GM19395 (cell line): ENCODE measurements at regions not wholly inside any gene's neighbourhood (a gene's known extent, or its start where the extent isn't known, plus 50 kb on each side); places are given as distances from the start of the nearest gene placed in this dataset.
A peak's percentile ranks its signal among the peaks of the same experiment; 100 is the strongest.
"Not testable (repeated sequence)": the region's sequence is repeated elsewhere in the genome, so short reads cannot be mapped to it uniquely, and the experiment has no call there.

ENCODE experiments used
- ATAC-seq: cut with Tn5 transposase; IDR thresholded peaks from one replicate; pipeline ENCODE4 v1.9.1; 2021; ENCODE audit warnings: mild to moderate bottlenecking, moderate library complexity; ENCODE audit not compliant: unreplicated experiment

GRCh38 chr2:163132207-163132606 lies 293.6 kb upstream of the KCNH7 start:
- ATAC-seq, result not testable (repeated sequence)

GRCh38 chr2:163123526-163123925 lies 285.0 kb upstream of the KCNH7 start:
- ATAC-seq, result peak; percentile 65

GRCh38 chr2:163122257-163122656 lies 283.7 kb upstream of the KCNH7 start:
- ATAC-seq, result no peak

GRCh38 chr2:163121483-163121882 lies 282.9 kb upstream of the KCNH7 start:
- ATAC-seq, result no peak

GRCh38 chr2:163119966-163120365 lies 281.4 kb upstream of the KCNH7 start:
- ATAC-seq, result no peak

- no peak for ATAC-seq
These were observed 248.4 kb upstream of the KCNH7 start for GRCh38 chr2:163086940-163087339.

GRCh38 chr2:163085366-163086024 lies 246.9 kb upstream of the KCNH7 start:
- ATAC-seq, result not testable (repeated sequence)

GRCh38 chr2:163081754-163082153 lies 243.2 kb upstream of the KCNH7 start:
- ATAC-seq, result no peak

GRCh38 chr2:163077241-163077640 lies 238.7 kb upstream of the KCNH7 start:
- ATAC-seq, result no peak

- ATAC-seq, result no peak
These were observed 227.5 kb upstream of the KCNH7 start for GRCh38 chr2:163066085-163066484.

GRCh38 chr2:163062524-163062923 lies 224.0 kb upstream of the KCNH7 start:
- no peak for ATAC-seq

GRCh38 chr2:163046615-163047014 lies 208.0 kb upstream of the KCNH7 start:
- ATAC-seq, result no peak

- no peak for ATAC-seq
These were observed 207.3 kb upstream of the KCNH7 start for GRCh38 chr2:163045830-163046229.

GRCh38 chr2:163044114-163044513 lies 205.5 kb upstream of the KCNH7 start:
- ATAC-seq, result no peak

- ATAC-seq, result no peak
These were observed 204.6 kb upstream of the KCNH7 start for GRCh38 chr2:163043201-163043600.

- ATAC-seq, result no peak
These were observed 200.7 kb upstream of the KCNH7 start for GRCh38 chr2:163039266-163039665.

GRCh38 chr2:163028807-163029206 lies 190.2 kb upstream of the KCNH7 start:
- ATAC-seq, result no peak

- ATAC-seq, result not testable (repeated sequence)
These were observed 187.7 kb upstream of the KCNH7 start for GRCh38 chr2:163026136-163026775.

- ATAC-seq, result not testable (repeated sequence)
These were observed 178.3 kb upstream of the KCNH7 start for GRCh38 chr2:163016882-163017281.

- no peak for ATAC-seq
These were observed 172.4 kb upstream of the KCNH7 start for GRCh38 chr2:163011000-163011399.

GRCh38 chr2:163008642-163009041 lies 170.1 kb upstream of the KCNH7 start:
- ATAC-seq, result no peak

- no peak for ATAC-seq
These were observed 156.2 kb upstream of the KCNH7 start for GRCh38 chr2:162994718-162995117.

GRCh38 chr2:162992828-162993227 lies 154.3 kb upstream of the KCNH7 start:
- no peak for ATAC-seq
